ENCODE measurements at regions not wholly inside any gene's neighbourhood (a gene's known extent, or its start where the extent isn't known, plus 50 kb on each side); places are given as distances from the start of the nearest gene placed in this dataset.
"Not testable (repeated sequence)": the region's sequence is repeated elsewhere in the genome, so short reads cannot be mapped to it uniquely, and the experiment has no call there.

DNA sequence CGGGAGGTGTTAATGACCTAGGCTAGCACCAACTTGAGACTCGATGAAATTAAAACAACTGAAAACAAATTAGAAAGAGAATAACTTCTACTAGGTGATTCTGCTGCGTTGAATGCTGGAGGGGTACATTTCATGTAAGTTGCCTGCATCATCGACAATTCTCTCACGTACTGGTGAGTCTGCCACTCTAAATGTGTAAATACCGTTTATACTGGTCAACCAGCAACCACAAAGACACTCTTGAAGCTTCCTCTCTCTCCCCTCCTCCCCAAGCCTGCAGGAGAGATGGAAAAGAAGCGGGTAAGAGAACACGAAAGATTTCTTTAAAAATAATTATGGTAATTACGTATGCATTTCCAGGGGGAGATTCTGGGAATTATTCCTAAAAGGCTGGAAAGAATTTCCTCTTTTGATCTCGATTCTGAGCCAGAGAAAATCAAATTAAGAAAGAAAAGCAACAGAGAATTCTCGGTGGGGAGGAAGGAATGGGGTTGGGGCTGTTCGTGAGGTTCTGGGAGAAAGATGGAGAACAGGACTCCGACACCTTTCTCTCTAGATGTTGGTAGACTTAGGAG lies 68.6 kb upstream of the MRTFB start:
- DNase-seq (ENCODE audit: low read depth), result no peak

DNA sequence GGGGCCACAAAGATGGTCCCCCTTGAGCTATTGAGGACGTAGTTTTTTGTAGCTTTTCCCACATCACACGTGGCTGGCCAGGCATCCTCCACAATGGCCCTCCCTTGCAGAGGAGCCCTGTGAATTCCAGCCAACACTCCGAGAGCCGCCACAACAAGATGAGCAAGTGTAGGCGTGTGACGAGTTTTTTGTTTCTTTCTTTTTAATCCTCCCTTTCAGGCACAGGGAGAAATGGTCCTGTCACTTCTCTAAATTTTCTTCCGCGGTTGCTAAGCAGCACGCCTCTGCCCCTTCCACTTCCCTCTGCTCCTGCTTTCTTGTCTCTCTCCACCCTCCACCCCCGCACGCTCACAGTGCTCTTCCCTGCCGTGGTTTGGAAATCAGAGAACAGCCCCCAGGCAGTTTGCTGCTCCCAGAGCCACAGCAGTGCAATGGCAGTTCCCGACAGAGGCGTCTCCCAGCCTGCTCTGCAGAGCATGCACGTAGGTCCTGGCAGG lies 68.0 kb upstream of the MRTFB start:
- peak; percentile 64 for DNase-seq (ENCODE audit: low read depth)

DNA sequence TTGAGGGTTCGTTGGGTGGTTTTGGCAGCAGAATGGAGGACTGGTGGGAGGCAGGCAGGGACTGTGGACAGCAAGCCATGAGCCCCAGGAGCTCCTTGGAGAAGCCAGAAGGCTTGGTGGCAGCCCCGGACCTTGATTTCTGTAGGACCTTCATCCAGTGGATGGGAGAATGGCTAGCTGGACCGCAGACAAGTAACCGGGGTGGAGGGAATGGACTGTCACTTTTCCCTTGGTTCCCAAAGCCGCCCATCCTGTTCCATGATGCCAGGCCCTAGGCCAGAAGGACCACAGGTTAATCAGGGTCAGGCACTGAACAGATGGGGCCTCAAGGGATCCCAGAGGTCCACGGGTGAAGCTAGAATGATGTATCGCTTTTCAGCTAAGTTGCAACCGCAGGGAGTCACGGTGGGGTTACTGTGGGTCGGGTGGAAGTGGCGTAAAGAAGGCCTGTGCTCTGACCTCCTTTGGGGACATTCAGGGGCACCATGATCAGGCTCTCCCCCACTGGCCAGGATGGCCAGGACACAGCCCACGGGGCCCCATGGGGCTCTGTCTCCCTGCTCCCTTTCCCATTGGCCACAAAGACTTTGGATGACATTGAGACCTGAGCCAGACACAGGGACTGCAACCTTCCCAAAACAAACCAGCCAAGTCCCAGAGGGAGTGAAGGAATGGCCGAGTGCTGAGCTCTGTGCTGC lies 66.9 kb upstream of the MRTFB start:
- DNase-seq (ENCODE audit: low read depth), result no peak

DNA sequence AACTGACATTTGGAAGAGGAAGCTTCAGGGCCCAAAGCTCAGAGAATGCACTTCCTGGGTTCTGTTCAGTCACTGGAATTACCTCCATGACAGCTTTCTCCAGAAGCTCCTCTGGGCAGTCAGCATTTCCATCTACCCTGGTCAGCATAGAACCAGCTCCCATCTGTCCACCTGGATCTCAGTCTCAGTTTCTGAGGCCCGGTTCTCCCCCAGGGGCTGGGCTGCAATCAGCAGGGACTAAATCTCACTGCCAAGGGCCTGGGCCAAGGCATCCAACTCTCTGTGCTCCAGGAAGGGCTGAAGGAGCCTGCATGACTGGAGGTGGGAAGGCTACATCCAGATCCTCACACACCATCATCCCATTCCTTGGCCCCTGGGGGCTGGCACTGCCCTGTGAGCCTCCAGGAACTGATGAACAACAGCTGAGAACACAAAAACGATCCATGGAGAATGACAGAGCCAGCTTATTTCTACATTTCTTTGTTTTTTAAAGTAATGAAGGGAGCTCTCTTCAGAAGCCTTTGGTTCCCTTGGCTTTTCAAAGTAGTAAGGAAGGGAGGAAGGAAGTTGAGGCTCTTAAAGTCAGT lies 66.3 kb upstream of the MRTFB start:
- no peak for DNase-seq (ENCODE audit: low read depth)

DNA sequence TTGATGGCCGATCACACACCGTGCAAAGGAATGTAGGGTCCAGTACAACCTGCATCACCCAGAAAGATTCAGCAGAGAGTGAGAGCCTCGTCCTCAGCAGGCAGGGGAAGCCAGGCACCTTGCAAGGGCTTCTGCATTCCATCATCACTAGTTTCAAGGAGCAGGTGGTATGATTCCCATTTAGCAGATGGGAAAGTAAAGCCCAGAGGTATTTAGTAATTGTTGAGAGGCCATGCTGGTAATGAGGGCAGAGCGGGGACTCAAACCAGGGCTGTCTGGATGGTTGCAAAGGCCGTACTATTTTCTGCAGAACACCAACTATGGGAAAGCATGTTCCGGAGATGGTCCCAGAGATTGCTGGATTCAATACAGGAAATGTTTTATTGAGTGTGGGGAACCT lies 65.8 kb upstream of the MRTFB start:
- DNase-seq (ENCODE audit: low read depth), result no peak

DNA sequence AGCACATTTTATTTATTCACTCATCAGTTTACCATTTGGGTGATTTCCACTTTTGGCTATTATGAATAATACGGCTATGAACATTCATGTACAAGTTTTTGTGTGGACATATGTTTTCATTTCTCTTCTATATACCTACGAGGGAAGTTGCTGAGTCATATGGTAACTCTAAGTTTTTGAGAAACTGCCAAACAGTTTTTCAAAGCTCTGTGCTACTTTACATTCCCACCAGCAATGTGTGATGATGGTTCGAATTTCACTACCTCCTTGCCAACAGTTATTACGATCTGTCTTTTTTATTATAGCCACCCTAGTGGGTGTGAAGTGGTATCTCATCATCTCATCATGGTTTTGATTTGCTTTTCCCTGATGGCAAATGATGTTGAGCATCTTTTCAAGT lies 63.7 kb upstream of the MRTFB start:
- no peak for DNase-seq (ENCODE audit: low read depth)

DNA sequence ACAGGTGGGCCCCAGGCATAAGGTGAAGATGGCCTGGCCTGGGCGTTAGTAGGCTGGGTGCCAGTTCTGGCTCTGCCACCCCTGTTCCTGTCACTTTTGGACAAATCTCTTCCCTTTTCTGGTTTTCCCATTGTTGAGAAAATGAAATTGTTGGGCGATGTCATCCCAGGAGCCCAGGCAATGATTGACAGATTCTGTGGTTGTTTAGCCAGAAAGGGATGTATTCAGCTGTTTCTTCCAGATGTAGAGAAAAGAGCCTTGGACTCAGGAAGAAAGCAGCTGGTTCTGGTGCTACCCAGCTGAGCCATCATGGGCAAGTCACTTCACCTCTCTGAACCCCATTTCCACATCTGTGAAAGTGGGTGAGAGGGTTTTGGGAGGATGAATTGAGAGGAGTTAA lies 60.1 kb upstream of the MRTFB start:
- DNase-seq (ENCODE audit: low read depth), result peak; percentile 61

DNA sequence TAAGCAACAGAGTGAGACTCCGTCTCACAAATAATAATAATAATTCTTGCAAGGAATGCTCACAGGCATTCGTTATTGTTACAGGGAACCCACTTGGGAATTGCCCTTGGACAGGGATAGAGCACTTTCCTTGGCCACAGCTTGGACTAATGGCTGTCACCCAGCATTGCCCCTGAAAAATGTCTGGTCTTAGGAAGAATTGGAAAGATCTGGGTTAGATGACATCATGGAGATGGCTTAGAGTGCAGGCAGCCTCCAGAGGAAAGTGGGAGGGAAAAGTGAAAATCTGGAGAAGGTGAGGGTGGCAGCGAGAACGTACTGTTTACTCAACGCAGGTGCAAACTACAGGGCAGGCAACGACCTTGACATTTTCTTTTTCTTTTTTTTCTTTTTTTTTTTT lies 59.3 kb upstream of the MRTFB start:
- no peak for DNase-seq (ENCODE audit: low read depth)

DNA sequence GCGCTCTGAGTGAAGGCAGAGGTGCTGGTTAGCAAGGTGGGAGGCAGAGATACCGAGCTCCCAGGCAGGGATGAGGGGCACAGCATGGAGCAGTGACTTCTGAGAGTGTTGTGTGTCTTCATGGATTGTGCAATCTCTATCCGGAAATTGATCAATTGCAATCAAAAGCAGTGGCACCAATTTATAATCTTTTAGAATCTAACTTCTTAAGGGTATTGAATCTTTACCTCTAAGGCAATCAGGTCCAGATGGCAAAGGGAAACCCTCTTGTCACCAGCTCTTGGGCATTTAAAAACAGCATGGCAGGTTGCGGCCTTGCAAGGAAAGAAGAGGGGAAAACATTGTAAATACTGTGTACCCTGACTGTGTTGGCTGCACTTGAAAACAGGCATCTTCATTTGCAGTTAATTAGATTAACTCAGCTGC lies 58.0 kb upstream of the MRTFB start:
- no peak for DNase-seq (ENCODE audit: low read depth)

DNA sequence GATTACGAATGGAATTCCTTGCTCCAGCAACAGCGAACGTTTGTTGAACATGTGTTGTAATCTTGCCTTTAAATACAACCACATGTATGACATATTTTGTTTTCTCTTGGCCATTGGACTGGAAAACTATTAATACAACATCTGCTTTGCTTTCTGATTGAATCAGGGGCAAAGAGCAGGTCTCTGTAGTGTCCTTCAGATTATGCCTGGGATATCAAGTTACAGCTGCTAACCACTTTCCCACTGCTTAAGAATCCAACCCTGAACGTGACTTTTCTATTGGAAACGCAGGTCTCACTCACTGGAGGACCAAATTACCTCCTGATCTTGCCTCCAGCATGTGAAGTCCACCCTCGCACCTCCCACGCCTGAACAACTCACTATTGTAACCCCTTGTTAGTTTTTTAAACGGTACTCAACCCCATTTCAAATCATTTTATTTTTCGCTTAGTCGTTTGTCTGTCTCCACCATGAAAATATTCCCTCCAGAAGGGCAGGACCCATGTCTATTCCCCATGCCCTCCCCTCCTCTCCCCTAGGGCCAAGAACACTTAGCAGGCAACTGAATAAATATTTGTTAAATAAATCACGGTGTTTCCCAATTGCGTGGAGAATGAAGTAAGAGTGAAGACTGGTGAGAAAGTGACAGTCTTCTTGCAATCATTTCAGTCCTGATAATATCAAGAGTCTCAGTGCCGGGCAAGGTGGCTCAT lies 57.4 kb upstream of the MRTFB start:
- peak; percentile 89 for DNase-seq (ENCODE audit: low read depth)

DNA sequence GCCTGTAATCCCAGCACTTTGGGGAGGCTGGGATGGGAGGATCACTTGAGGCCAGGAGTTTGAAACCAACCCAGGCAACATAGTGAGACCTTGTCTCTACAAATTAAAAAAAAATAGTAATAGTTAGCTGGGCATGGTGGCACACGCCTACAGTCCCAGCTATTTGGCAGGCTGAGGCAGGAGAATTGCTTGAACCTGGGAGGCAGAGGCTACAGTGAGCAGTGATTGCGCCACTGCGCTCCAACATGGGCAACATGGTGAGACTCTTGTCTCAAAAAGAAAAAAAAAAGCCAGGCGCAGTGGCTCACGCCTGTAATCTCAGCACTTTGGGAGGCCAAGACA lies 56.9 kb upstream of the MRTFB start:
- DNase-seq (ENCODE audit: low read depth), result no peak

DNA sequence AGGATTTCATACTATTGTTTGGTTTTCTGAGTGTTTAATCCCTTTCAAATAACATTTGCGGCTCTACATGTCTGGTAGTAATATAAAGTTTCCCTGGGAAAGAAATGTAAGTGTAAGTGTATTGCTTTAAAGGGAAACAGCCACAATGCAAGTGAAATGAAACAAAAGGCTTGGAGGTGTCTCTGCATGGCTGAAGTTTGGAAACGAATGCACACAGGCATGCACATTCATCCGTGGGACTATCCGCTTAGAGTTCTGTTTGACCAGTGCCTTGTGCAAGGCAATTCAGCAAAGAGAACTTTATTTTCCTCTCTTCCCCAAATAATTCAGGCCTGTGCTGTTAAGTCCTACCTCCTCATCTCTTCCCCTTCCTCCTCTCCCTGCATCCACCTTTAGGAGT lies 56.1 kb upstream of the MRTFB start:
- no peak for DNase-seq (ENCODE audit: low read depth)

DNA sequence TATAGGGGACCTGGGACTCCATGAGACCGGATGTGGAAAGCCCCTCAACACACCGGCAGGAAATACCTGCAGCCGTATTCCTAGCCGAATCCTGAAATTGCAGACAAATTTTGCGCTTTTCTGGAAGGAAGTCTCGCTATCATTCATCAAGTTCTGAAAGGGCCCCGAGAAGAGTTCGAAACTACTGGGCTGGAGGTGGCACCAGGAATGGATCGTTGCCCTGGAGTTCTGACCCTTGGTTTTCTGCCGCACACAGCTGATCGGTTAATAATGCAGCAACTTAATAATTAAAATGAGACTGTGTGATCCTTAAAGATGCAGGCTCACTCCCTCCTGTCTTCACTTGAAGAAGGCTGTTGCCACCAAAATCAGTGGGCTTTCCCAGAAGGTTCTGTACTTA lies 55.7 kb upstream of the MRTFB start:
- no peak for DNase-seq (ENCODE audit: low read depth)

DNA sequence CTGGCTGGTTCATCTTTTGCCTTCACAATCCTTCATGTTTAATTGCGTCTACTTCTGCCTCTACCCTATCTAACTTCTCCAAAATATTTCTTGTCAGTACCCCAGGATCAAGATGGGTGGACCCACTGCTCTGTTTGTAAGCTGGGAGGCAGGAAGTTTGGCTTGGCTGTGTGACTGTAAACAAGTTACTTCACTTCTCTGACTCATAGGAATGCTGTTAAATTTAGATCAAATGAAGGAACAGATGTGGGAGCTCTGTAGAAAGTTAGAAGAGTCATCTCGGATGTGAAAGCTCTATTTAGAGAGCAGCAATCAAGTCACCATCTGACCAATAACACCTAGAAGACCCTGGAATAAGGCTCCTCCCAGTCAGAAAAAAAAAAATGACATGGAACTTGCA lies 55.2 kb upstream of the MRTFB start:
- DNase-seq (ENCODE audit: low read depth), result peak; percentile 82

DNA sequence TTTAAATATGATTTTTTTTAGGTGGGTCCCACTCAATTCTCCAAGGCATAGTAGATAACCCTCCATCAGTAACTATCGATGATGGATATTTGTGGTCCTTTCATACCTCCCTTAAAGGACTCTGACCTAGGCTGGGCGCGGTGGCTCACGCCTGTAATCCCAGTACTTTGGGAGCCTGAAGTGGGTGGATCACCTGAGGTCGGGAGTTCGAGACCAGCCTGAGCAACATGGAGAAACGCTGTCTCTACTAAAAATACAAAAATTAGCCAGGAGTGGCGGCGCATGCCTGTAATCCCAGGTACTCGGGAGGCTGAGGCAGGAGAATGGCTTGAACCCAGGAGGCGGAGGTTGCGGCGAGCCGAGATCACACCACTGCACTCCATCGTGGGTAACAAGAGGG lies 54.8 kb upstream of the MRTFB start:
- DNase-seq (ENCODE audit: low read depth), result not testable (repeated sequence)

DNA sequence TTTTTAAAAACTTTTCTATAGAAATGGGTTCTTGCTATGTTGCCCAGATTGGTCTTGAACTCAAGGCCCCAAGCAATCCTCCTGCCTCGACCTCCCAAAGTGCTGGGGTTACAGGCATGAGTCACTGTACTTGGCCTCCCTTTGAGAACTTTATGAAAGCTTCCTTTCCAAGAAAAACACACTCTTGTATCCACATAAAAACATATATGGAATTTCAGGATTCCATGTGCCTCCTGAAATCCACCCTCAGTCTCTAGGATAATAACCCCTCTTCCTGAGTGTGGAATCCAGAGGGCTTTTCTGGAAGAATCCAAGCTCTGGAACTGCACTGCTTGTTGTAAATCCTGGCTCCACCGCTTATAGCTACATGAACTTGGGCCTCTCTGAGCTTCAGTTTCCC lies 53.2 kb upstream of the MRTFB start:
- DNase-seq (ENCODE audit: low read depth), result no peak

DNA sequence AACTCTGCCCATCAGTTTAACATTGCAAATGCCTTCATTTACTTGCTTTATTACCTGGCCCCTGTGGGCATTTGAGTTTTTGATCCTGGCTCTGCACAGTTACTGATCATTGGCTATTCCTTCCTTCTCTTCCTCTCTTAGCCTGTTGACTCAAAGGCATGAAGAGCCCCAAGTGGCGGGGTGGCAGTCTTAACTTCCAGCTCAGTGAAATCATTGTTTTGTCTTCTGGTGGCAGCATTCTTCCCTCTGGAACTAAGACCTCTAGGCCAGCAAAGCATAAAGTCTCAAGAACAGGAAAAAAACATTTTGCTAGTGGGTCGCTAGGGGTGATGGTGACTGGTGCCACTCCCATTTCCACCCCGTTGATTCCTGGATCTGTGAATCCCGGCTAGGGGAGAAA lies 52.3 kb upstream of the MRTFB start:
- no peak for DNase-seq (ENCODE audit: low read depth)

DNA sequence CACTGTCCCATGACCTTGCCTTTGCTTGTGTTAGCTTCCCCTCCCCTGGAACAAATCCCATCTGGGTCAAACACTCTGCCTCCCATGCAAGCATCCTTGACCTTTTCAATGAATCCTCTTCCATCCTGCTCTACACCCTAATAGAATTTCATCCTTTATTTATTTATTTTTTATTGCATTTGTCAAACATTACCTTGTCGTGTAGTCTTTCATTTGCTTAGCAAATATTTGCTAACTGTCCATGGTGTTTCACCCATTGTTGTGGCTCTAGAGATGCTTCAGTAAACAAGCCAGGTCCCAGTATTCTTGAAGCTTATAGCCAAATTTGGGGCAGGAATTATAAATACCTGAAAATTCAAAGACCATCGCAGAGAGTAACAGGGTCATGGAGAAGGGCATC lies 51.0 kb upstream of the MRTFB start:
- DNase-seq (ENCODE audit: low read depth), result no peak
